Right lobe of liver (tissue), 4 donors: ENCODE measurements at regions not wholly inside any gene's neighbourhood (a gene's known extent, or its start where the extent isn't known, plus 50 kb on each side); places are given as distances from the start of the nearest gene placed in this dataset.

ENCODE experiments used
- CTCF ChIP-seq, 4 donors: fragments of 200-600 bp in 3 of 4; fragments of 450-650 bp in 1 of 4; IDR thresholded peaks; one replicate each; pipeline versions ENCODE4 v1.5.1 to v1.8.0; 2016 to 2022; ENCODE audit warnings: antibody characterized with exemption in 4 of 4, mild to moderate bottlenecking in 2 of 4
- POLR2A ChIP-seq: fragments of 450-650 bp; IDR thresholded peaks from one replicate; pipeline ENCODE4 v1.6.1; 2017; ENCODE audit warnings: antibody characterized with exemption, mild to moderate bottlenecking
- donor health status: DM: no; HTN: no; CAD: no.
- donor health status: DM: no; HTN: no; CAD: no.
- donor health status: DM: no; HTN: yes; CAD: no.

- TF ChIP-seq CTCF (IDR thresholded peaks at IDR 0.05), result no peak
- TF ChIP-seq POLR2A, result no peak
Measured at GRCh38 chrX:40383969-40384368, 196.8 kb upstream of the ATP6AP2 start.
